GM12874 (cell line): ENCODE measurements at regions not wholly inside any gene's neighbourhood (a gene's known extent, or its start where the extent isn't known, plus 50 kb on each side); places are given as distances from the start of the nearest gene placed in this dataset.

ENCODE experiments used
- TF ChIP-seq, protein P1 (sequence below): IDR thresholded peaks from 2 replicates; pipeline ENCODE4 v1.5.1; 2011; ENCODE audit warnings: low read depth, mild to moderate bottlenecking, control low read depth, low read length, moderate library complexity; ENCODE audit not compliant: insufficient read depth

DNA sequence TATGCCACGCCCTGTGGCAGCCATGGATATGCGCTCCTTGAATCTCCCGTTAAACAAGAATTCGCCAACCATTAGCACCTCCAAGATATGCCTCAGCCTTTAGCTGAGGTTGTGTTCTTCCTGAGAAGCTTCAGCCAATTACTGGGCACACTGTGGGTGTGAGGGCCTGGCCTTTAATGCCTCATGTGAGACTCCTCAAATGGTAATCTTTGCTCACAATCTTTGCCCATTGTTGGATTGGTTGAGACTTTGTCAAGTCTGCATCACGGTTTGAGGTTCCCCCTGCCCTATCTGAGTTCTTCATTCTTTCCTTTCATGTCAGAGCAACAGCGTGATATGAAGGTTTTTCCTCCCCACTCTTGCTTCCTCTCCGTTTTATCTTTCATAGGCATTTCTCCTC lies 108.1 kb upstream of the CCDC54 start:
- TF ChIP-seq, protein P1, sequence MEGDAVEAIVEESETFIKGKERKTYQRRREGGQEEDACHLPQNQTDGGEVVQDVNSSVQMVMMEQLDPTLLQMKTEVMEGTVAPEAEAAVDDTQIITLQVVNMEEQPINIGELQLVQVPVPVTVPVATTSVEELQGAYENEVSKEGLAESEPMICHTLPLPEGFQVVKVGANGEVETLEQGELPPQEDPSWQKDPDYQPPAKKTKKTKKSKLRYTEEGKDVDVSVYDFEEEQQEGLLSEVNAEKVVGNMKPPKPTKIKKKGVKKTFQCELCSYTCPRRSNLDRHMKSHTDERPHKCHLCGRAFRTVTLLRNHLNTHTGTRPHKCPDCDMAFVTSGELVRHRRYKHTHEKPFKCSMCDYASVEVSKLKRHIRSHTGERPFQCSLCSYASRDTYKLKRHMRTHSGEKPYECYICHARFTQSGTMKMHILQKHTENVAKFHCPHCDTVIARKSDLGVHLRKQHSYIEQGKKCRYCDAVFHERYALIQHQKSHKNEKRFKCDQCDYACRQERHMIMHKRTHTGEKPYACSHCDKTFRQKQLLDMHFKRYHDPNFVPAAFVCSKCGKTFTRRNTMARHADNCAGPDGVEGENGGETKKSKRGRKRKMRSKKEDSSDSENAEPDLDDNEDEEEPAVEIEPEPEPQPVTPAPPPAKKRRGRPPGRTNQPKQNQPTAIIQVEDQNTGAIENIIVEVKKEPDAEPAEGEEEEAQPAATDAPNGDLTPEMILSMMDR: no peak

GRCh38 chr3:107271787-107272387 lies 105.4 kb upstream of the CCDC54 start:
- TF ChIP-seq, protein P1: peak; percentile 24; the same call in 1 of the 2 replicates

- TF ChIP-seq, protein P1: no peak
Measured at GRCh38 chr3:107272471-107272870, 104.8 kb upstream of the CCDC54 start.

DNA sequence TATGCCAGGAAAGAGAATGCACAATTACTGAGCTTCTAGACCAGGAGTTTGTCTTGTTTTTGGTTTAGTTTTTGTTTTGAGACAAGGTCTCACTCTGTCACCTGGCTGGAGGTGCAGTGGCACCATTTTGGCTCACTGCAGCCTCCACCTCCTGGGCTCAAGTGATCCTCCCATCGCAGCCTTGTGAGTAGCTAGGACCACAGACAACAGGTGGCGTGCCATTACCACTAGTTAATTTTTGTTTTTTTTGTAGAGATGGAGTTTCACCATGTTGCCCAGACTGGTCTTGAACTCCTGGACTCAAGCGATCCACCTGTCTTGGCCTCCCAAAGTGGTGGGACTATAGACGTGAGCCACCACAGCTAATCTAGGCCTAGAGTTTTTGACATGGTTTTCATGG lies 104.4 kb upstream of the CCDC54 start:
- TF ChIP-seq, protein P1: no peak

GRCh38 chr3:107273771-107274170 lies 103.5 kb upstream of the CCDC54 start:
- TF ChIP-seq, protein P1: no peak

GRCh38 chr3:107275511-107275910 lies 101.7 kb upstream of the CCDC54 start:
- TF ChIP-seq, protein P1: no peak

GRCh38 chr3:107283948-107284347 lies 93.3 kb upstream of the CCDC54 start:
- TF ChIP-seq, protein P1: no peak
